ENCODE measurements at regions not wholly inside any gene's neighbourhood (a gene's known extent, or its start where the extent isn't known, plus 50 kb on each side); places are given as distances from the start of the nearest gene placed in this dataset.
"Not testable (repeated sequence)": the region's sequence is repeated elsewhere in the genome, so short reads cannot be mapped to it uniquely, and the experiment has no call there.

GRCh38 chr21:36615274-36615964, 83.5 kb upstream of the SIM2 start:
- H3K9ac ChIP-seq (ENCODE audit: low read length) = no peak overlapping the region
- no peak overlapping the region for H3K27ac ChIP-seq (ENCODE audit: low read depth, low read length)
- H3K79me2 ChIP-seq (ENCODE audit: insufficient read depth, low read length) = no peaks in the 10 kb centered on the region
- no peak overlapping the region for H3K4me2 ChIP-seq (ENCODE audit: low read depth, low read length, poor library complexity, severe bottlenecking)
- no peaks in the 10 kb centered on the region for H3K9me3 ChIP-seq (ENCODE audit: insufficient read depth, low read length)
- no peaks in the 10 kb centered on the region for H3F3A ChIP-seq (ENCODE audit: insufficient read depth)
- H3K36me3 ChIP-seq (ENCODE audit: low read length) = no peaks in the 10 kb centered on the region
- H3K9me2 ChIP-seq (replicated peaks; ENCODE audit: insufficient read depth, low read length) = no peaks in the 10 kb centered on the region
- no peaks in the 10 kb centered on the region for H4K20me1 ChIP-seq (ENCODE audit: low read depth, low read length)
- TF ChIP-seq CTCF (IDR thresholded peaks at IDR 0.05; ENCODE audit: insufficient read depth, low read length, poor library complexity, severe bottlenecking) (peak; percentile 12), EZH2phosphoT487 (conservative IDR thresholded peaks at IDR 0.05; ENCODE audit: low read length) (no peak)
- no peak overlapping the region for H2AFZ ChIP-seq (ENCODE audit: low read depth, low read length, severe bottlenecking)
- no peaks in the 10 kb centered on the region for H3K27me3 ChIP-seq (ENCODE audit: low read length)
- H3K4me3 ChIP-seq (ENCODE audit: insufficient read depth, low read length, poor library complexity, severe bottlenecking) = no peak overlapping the region

GRCh38 chr21:36616773-36617172, 82.1 kb upstream of the SIM2 start:
- H2AFZ ChIP-seq (ENCODE audit: low read depth, low read length, severe bottlenecking); H4K20me1 ChIP-seq (ENCODE audit: low read depth, low read length); H3K27me3 ChIP-seq (ENCODE audit: low read length); H3F3A ChIP-seq (ENCODE audit: insufficient read depth); H3K36me3 ChIP-seq (ENCODE audit: low read length); H3K4me3 ChIP-seq (ENCODE audit: insufficient read depth, low read length, poor library complexity, severe bottlenecking); H3K27ac ChIP-seq (ENCODE audit: low read depth, low read length); H3K9ac ChIP-seq (ENCODE audit: low read length); H3K79me2 ChIP-seq (ENCODE audit: insufficient read depth, low read length); H3K9me3 ChIP-seq (ENCODE audit: insufficient read depth, low read length); H3K9me2 ChIP-seq (replicated peaks; ENCODE audit: insufficient read depth, low read length); H3K4me2 ChIP-seq (ENCODE audit: low read depth, low read length, poor library complexity, severe bottlenecking): not testable (repeated sequence)

- not testable (repeated sequence) for H3F3A ChIP-seq (ENCODE audit: insufficient read depth); H3K9me2 ChIP-seq (replicated peaks; ENCODE audit: insufficient read depth, low read length); H2AFZ ChIP-seq (ENCODE audit: low read depth, low read length, severe bottlenecking); H3K36me3 ChIP-seq (ENCODE audit: low read length); H3K9ac ChIP-seq (ENCODE audit: low read length); H3K27me3 ChIP-seq (ENCODE audit: low read length); H3K79me2 ChIP-seq (ENCODE audit: insufficient read depth, low read length); H3K4me2 ChIP-seq (ENCODE audit: low read depth, low read length, poor library complexity, severe bottlenecking); H3K27ac ChIP-seq (ENCODE audit: low read depth, low read length); H4K20me1 ChIP-seq (ENCODE audit: low read depth, low read length); H3K4me3 ChIP-seq (ENCODE audit: insufficient read depth, low read length, poor library complexity, severe bottlenecking); H3K9me3 ChIP-seq (ENCODE audit: insufficient read depth, low read length)
Measured at GRCh38 chr21:36621794-36622193, 77.1 kb upstream of the SIM2 start.

- no peaks in the 10 kb centered on the region for H3K36me3 ChIP-seq (ENCODE audit: low read length)
- no peak overlapping the region for H2AFZ ChIP-seq (ENCODE audit: low read depth, low read length, severe bottlenecking)
- no peaks in the 10 kb centered on the region for H3K9me3 ChIP-seq (ENCODE audit: insufficient read depth, low read length)
- H3F3A ChIP-seq (ENCODE audit: insufficient read depth) = no peaks in the 10 kb centered on the region
- H3K4me2 ChIP-seq (ENCODE audit: low read depth, low read length, poor library complexity, severe bottlenecking) = no peak overlapping the region
- no peaks in the 10 kb centered on the region for H3K9me2 ChIP-seq (replicated peaks; ENCODE audit: insufficient read depth, low read length)
- no peaks in the 10 kb centered on the region for H3K79me2 ChIP-seq (ENCODE audit: insufficient read depth, low read length)
- H4K20me1 ChIP-seq (ENCODE audit: low read depth, low read length) = no peaks in the 10 kb centered on the region
- no peaks in the 10 kb centered on the region for H3K27me3 ChIP-seq (ENCODE audit: low read length)
- no peak for TF ChIP-seq EZH2phosphoT487 (conservative IDR thresholded peaks at IDR 0.05; ENCODE audit: low read length)
- TF ChIP-seq CTCF (IDR thresholded peaks at IDR 0.05; ENCODE audit: insufficient read depth, low read length, poor library complexity, severe bottlenecking) = no peak
- no peak overlapping the region for H3K4me3 ChIP-seq (ENCODE audit: insufficient read depth, low read length, poor library complexity, severe bottlenecking)
- no peak overlapping the region for H3K9ac ChIP-seq (ENCODE audit: low read length)
- no peak overlapping the region for H3K27ac ChIP-seq (ENCODE audit: low read depth, low read length)
Measured at GRCh38 chr21:36624105-36624504, 74.8 kb upstream of the SIM2 start.
